Dermis microvascular lymphatic vessel endothelial cell (primary cell): ENCODE measurements at regions not wholly inside any gene's neighbourhood (a gene's known extent, or its start where the extent isn't known, plus 50 kb on each side); places are given as distances from the start of the nearest gene placed in this dataset.
A peak's percentile ranks its signal among the peaks of the same experiment; 100 is the strongest.

Experiments
- DNase-seq, 2 donors: peaks; one replicate each; pipeline versions ENCODE4 v3.0.0 to v3.0.0-alpha.2; 2010; ENCODE audit warnings: low read depth in 2 of 2

- DNase-seq = no peak
Observed at GRCh38 chr1:56191369-56191768, 388.0 kb downstream of the PLPP3 start.

DNA sequence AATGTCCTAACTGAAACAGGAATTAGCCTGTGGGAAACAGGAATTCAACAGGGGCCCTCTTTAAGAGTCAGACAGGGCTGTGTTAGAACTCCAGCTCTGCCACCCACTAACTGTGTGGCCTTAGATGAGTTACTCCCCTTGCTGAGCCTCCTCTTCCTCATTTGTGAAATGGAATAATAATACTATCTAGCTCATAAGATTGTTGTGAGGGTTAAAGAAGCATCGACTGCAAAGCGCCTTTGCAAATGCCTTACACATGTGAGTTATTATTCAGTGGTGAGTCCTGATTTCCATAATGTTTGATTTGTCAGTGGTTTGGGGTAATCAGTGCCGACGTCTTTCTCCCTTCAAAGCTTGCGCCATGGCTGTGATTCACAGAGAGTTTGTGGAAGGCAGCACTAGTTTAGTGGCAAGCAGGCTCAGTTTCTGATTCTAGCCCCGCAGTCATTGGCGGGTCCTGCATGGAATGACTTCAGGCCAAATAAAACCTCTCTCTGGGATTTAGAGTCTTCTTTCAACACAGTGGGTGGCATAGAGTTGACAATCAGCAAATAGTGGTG is 388.5 kb downstream of the PLPP3 start:
- no peak for DNase-seq

DNA sequence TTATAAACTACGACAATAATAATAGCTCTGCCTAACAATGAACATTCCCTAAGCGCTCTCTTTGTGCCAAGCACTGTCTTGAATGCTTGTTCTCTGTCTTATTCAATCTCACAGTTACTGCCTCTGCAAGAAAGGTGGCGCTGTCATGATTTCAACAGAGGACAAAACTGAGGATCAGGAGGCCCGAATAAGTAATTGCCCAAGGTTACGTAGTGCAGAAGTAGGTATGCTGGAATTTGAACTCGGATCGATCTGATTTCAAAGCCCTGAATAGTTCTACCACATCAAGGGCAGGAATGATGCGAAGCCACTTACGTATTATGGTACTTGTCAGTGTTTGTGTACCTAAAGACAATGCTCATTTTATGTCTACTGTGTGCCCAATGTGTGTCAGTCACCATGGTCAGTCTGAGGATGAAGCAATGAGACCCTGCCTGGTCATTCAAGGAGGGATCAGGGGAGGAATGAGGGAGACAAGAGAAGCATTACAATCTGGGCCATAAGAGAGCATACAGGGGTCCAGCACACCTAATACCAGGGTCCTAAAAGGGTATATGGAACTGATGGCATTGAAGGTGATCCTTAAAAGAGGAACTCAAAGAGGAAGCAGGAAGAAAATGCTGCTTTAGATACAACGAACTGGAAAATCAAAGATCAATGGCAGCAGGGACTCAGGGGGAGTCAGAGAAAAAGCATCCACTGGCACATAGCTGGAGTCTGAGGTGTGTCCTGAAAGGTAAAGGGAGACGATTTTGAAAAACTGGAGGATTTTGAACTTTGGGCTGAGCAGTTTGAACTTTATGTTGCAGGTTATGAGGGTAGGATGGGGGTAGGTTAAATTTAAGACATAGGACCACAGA is 389.2 kb downstream of the PLPP3 start:
- DNase-seq = peak in 1 of 2 donors; percentile 2

DNA sequence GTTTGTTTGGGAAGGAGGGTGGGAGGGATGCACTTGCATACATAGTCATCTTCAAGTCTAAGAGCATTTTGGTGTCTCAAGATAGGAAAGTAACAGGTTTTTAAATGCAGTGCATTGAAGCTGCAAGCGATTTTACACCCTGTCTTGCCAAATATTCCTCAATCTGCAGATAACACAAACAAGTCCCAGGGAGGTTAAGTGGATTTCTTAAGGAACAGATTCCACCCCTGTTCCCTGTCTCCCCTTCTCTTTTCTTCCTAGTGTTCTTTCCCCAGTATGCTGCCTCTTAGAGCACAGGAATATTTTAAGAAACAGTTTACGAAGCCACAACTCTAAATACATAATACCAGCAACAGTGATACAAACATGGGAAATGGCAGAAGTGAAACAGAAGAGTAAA is 389.9 kb downstream of the PLPP3 start:
- DNase-seq = no peak

GRCh38 chr1:56188855-56189254 is 390.5 kb downstream of the PLPP3 start:
- DNase-seq = no peak

GRCh38 chr1:56188221-56188620 is 391.1 kb downstream of the PLPP3 start:
- DNase-seq = no peak

- no peak for DNase-seq
Observed at GRCh38 chr1:56187405-56187804, 392.0 kb downstream of the PLPP3 start.

GRCh38 chr1:56185493-56185892 is 393.9 kb downstream of the PLPP3 start:
- no peak for DNase-seq

DNA sequence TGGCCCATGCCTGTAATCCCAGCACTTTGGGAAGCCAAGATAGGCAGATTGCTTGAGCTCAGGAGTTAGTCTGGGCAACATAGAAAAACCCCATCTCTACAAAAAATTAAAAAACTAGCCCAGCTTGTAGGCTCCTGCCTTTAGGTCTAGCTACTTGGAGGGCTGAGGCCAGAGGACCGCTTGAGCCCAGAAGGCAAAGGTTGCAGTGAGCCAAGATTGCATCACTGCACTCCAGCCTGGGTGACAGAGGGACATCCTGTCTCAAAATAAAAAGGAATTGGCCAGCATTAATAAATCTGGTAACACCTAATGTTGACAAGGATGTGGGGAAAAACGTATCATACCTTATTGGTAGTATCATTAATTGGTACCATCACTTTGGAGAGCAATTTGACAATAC is 396.2 kb downstream of the PLPP3 start:
- no peak for DNase-seq

- DNase-seq = peak in 1 of 2 donors; percentile 5
Observed at GRCh38 chr1:56180520-56181190, 398.7 kb downstream of the PLPP3 start.

DNA sequence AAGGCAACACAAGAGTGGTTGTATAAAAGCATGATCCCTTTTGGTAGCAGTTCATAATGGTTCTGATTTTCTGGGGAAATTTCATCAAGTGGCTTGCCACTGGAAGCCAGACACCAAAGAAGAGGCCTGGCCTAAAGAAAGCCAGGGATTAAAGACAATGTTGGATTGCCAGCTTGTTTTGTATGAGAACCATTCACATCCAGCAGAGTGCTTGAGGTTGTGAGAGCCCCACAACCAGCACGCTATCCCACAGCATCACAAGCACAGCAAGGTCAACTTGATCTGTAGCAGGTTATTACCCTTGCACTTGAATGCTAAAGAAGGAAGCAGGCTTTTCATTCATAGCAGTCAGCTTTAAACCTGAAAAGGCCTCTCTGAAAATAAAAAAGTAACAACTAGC is 399.8 kb downstream of the PLPP3 start:
- no peak for DNase-seq

DNA sequence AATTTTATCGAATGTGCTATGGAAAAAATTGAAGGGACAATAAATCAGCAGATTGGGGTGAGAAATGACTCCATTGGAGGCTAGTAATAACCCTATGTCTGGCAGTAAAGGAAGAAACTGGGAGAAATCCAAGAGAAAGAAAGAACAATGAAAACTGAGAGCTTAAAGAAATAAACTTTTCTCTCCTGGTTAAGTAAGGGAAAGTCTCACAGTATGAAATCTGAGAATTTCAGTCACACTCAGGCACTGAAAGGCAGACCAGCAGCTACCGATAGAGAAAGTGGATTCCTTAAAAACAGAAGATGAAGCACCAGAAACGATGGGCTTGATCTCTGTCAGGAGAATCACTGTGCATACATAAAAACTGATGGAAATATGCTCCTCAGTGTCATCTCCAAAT is 404.2 kb downstream of the PLPP3 start:
- DNase-seq = no peak

- DNase-seq = no peak
Observed at GRCh38 chr1:56174176-56174885, 405.0 kb downstream of the PLPP3 start.

DNA sequence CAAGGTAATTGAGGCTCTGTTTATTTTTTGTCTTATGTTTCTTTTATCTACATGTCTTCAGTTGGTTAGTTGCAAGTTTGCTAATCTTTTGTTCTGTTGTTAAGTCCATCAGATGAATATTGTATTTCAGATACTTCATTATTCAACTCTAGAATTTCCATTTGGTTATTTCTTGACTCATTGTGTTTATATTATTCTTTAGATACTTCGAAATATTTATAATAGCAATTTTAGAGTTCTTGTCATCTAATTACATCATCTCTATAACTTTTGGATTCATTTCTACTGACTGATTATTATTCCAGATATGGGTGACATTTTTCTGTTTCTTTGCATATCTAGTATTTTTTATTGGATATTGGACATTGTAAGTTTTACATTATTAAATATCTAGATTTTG is 405.6 kb downstream of the PLPP3 start:
- DNase-seq = no peak

DNA sequence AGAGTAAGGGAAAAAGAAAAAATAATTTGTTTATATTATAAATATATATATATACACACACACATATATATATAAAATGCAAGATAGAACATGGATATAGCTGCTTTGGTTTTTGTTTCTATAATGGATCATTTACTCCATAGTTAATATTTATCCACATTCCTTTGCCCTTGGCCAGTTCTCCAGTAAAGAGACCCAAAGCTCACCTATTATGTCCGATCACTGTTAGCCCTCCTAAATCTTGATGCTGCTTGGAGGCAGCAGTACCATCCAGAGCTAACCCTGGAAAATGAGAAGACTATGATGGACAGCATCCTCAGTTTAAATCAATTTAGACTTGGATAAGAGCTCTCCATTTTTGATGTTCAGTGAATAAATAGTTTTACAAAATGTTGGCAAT is 407.7 kb downstream of the PLPP3 start:
- DNase-seq = no peak

DNA sequence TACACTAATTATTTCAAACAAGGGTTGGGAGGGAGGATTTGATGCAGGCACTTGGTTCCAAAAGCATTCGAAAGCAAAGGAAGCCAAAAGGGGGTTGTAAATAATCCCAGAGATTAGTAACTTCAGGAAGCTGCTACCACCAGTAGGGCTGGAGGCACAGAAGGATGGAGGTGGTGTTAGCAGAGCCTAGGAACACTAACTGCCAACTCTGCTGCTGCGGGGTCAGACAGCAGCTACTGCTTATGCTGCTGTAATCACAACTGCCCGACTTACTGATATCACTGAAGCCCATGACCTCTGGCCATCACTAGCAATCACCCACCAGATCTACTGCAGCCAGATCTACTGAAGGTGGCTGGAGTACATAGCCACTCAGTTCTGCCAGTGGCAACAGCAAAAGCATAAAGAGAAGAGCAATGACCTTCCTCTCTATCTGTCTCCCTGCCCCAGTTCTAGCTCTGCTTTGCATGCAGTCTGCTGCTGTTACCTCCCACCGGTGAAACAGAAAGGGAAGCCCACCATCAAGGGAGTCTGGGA is 408.5 kb downstream of the PLPP3 start:
- DNase-seq = no peak

- DNase-seq = no peak
Observed at GRCh38 chr1:56169856-56170255, 409.5 kb downstream of the PLPP3 start.

DNA sequence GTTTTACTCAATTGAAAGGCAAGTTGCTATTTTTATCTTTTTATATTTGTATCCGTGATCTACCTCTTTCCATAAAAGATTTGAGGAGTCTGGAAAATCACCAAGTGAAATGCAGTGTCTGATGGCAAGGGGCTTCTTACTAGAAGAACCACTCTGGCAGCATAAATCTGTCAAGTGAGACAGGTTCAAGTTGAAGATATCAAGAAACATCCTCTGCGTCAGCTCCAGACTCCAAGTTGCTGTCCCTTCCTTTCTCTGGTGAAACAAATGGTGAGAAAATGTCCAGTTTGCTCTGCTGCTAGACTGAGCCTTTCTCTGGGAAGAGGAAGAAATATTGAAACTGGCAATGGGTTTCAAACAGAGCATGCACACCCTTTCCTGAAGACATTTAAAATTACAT is 411.2 kb downstream of the PLPP3 start:
- no peak for DNase-seq

DNA sequence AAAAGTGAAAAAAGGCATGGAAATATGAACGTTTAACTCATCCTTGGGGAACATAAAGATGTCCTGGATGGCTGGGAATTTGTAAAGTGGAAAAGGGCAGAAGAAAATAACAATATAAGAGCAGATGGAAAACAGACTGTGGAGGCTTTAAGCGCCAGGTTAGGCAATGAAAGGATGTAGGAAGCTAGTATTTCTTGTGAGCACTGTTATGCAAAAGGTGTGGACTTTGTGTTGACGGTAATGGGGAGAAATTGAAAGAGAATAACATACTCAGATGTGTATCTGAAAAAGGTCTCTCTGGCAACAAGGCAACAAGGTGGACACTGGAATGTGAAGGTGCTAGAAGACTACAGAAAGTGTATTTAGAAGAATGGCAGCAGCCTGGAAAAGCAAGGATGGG is 411.8 kb downstream of the PLPP3 start:
- DNase-seq = no peak

DNA sequence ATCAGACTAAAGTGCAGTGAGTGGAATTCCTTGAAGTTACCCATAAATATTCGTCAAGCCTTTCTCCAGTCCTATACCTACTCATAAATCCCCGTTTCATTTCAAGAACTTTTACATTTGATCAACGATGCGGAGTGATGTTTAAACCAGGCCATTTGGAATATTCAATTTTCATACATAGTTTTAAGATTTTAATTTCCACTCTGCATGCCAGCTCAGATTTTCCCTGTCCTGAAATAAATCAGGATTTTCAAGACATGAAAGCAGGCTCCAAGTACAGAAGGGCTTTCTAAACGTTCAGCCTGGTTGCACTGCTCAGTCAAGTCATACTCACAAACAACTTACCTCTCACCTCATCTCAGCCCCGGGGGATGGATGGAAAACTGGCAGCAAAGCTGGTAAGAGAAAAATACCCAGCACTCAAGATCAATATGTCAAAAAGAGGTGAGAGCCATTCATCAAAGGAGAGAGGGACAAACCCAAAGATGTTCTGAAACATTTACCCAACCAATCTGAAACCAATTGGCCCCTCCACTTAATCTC is 418.5 kb downstream of the PLPP3 start:
- no peak for DNase-seq
